ENCODE measurements at regions not wholly inside any gene's neighbourhood (a gene's known extent, or its start where the extent isn't known, plus 50 kb on each side); places are given as distances from the start of the nearest gene placed in this dataset.

DNA sequence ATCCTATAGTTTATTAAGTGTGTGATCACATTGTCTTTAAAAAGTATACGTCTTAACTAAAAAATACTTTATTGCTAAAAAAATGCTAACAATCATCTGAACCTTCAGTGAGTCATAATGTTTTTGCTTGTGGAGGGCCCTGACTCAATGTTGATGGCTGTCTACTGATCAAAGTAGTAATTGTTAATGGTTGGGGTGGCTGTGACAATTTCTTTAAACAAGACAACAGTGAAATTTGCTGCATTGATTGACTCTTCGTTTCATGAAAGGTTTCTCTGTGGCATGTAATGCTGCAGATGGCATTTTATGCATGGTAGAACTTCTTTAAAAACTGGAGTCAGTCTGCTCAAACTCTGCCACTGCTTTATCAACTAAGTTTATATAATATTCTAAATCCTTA lies 101.4 kb upstream of the IL15 start:
- H3K4me2 ChIP-seq (ENCODE audit: insufficient read depth, low read length), result no peak overlapping the region
- no peaks in the 10 kb centered on the region for H3K9me1 ChIP-seq (ENCODE audit: control insufficient read depth, insufficient read depth, low read length)
- no peaks in the 10 kb centered on the region for H3K9me3 ChIP-seq (replicated peaks; ENCODE audit: control insufficient read depth, insufficient read depth, low read depth, low read length)
- FAIRE-seq (no peak), ATAC-seq (no peak), DNase-seq (ENCODE audit: extremely low read depth in 1 of 4, low spot score in 3 of 4) (no peak)
- H3K27me3 ChIP-seq (ENCODE audit: control insufficient read depth in 2 of 2, insufficient read depth in 2 of 2, low read length in 2 of 2), result no peaks in the 10 kb centered on the region
- no peak overlapping the region for H3K27ac ChIP-seq (ENCODE audit: extremely low read depth, low read depth, low read length)
- in situ Hi-C loops (cut with MboI) (no loop called here), intact Hi-C loops (cut with micrococcal nuclease) (no loop called here)
- no TSS peak for BruUV-seq (replicated peaks)
- TF ChIP-seq ZNF3 (CRISPR knock-in tag; IDR thresholded peaks at IDR 0.05), result no peak
- TF ChIP-seq OTX1 (CRISPR knock-in tag; IDR thresholded peaks at IDR 0.05), result no peak
- TF ChIP-seq DDX20 (tag; IDR thresholded peaks at IDR 0.05; ENCODE audit: low read depth), result no peak
- TF ChIP-seq RFX1 (IDR thresholded peaks at IDR 0.05), result no peak
- TF ChIP-seq, protein P1, sequence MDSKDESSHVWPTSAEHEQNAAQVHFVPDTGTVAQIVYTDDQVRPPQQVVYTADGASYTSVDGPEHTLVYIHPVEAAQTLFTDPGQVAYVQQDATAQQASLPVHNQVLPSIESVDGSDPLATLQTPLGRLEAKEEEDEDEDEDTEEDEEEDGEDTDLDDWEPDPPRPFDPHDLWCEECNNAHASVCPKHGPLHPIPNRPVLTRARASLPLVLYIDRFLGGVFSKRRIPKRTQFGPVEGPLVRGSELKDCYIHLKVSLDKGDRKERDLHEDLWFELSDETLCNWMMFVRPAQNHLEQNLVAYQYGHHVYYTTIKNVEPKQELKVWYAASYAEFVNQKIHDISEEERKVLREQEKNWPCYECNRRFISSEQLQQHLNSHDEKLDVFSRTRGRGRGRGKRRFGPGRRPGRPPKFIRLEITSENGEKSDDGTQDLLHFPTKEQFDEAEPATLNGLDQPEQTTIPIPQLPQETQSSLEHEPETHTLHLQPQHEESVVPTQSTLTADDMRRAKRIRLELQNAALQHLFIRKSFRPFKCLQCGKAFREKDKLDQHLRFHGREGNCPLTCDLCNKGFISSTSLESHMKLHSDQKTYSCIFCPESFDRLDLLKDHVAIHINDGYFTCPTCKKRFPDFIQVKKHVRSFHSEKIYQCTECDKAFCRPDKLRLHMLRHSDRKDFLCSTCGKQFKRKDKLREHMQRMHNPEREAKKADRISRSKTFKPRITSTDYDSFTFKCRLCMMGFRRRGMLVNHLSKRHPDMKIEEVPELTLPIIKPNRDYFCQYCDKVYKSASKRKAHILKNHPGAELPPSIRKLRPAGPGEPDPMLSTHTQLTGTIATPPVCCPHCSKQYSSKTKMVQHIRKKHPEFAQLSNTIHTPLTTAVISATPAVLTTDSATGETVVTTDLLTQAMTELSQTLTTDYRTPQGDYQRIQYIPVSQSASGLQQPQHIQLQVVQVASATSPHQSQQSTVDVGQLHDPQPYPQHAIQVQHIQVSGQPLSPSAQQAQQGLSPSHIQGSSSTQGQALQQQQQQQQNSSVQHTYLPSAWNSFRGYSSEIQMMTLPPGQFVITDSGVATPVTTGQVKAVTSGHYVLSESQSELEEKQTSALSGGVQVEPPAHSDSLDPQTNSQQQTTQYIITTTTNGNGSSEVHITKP (IDR thresholded peaks at IDR 0.05; ENCODE audit: partially characterized antibody), result no peak
- TF ChIP-seq ZNF764 (CRISPR knock-in tag; IDR thresholded peaks at IDR 0.05; ENCODE audit: low read depth), result no peak
- no peak overlapping the region for H3K4me3 ChIP-seq
- H3K36me3 ChIP-seq (ENCODE audit: control insufficient read depth, insufficient read depth, low read length), result no peaks in the 10 kb centered on the region
- H4K20me1 ChIP-seq (replicated peaks; ENCODE audit: control insufficient read depth, insufficient read depth, low read length), result no peaks in the 10 kb centered on the region
- CTCF ChIA-PET (ENCODE audit: low intra/inter-chr PET ratio), result no interaction called here
- no peak overlapping the region for H2AFZ ChIP-seq (ENCODE audit: low read depth, low read length)
- H3K4me1 ChIP-seq (replicated peaks in 1 of 2; ENCODE audit: control insufficient read depth in 2 of 2, insufficient read depth in 2 of 2, low read length in 2 of 2), result no peaks in the 10 kb centered on the region
- WGBS (ENCODE audit: insufficient coverage, low coverage, missing lambda C conversion rate), result 3% methylated on average over 2 of the region's 2 CpGs
- H3K79me2 ChIP-seq (ENCODE audit: control insufficient read depth, insufficient read depth, low read length), result no peaks in the 10 kb centered on the region
- POLR2A ChIA-PET, result no interaction called here
- no peak overlapping the region for H3K9ac ChIP-seq (ENCODE audit: insufficient read depth in 1 of 2, low read depth in 2 of 2, low read length in 2 of 2)
